IPS-20b (cell line): ENCODE measurements at regions not wholly inside any gene's neighbourhood (a gene's known extent, or its start where the extent isn't known, plus 50 kb on each side); places are given as distances from the start of the nearest gene placed in this dataset.
"Not testable (repeated sequence)": the region's sequence is repeated elsewhere in the genome, so short reads cannot be mapped to it uniquely, and the experiment has no call there.

Experiments
- H3K27ac ChIP-seq: one replicate; pipeline ENCODE4 v1.5.1; 2013; ENCODE audit warnings: low read length
- H3K27me3 ChIP-seq: 2 replicates; pipeline ENCODE4 v1.6.1; 2013; ENCODE audit warnings: mild to moderate bottlenecking, low read length, inconsistent platforms; ENCODE audit not compliant: insufficient read depth
- H3K36me3 ChIP-seq: 2 replicates; pipeline ENCODE4 v1.6.1; 2013; ENCODE audit warnings: low read depth, mild to moderate bottlenecking, inconsistent platforms, low read length, moderate library complexity; ENCODE audit not compliant: insufficient read depth
- H3K4me1 ChIP-seq: 2 replicates; pipeline ENCODE4 v1.6.1; 2013; ENCODE audit warnings: mild to moderate bottlenecking, control low read depth, inconsistent platforms, low read length, moderate library complexity; ENCODE audit not compliant: insufficient read depth
- H3K4me3 ChIP-seq: 2 replicates; pipeline ENCODE4 v1.5.1; 2013; ENCODE audit warnings: mild to moderate bottlenecking, low read length, inconsistent platforms
- H3K9ac ChIP-seq: 2 replicates; pipeline ENCODE4 v1.6.1; 2013; ENCODE audit warnings: low read depth, mild to moderate bottlenecking, inconsistent platforms, low read length, moderate library complexity
- H3K9me3 ChIP-seq: 2 replicates; pipeline ENCODE4 v1.6.1; 2013; ENCODE audit warnings: mild to moderate bottlenecking, low read depth, low read length, inconsistent platforms; ENCODE audit not compliant: insufficient read depth

- Histone ChIP-seq H3K27me3 (no peaks in the 10 kb centered on the region), H3K4me1 (no peaks in the 10 kb centered on the region)
Measured at GRCh38 chr12:29004066-29004935, 144.8 kb upstream of the FAR2 start.

GRCh38 chr12:29004936-29005304, 144.2 kb upstream of the FAR2 start:
- H3K27me3 ChIP-seq, result no peaks in the 10 kb centered on the region

More at GRCh38 chr12:29004066-29004935, 144.8 kb upstream of the FAR2 start:
- no peak overlapping the region for H3K9ac ChIP-seq
- H3K4me3 ChIP-seq, result no peak overlapping the region
- no peaks in the 10 kb centered on the region for H3K36me3 ChIP-seq
- no peaks in the 10 kb centered on the region for H3K9me3 ChIP-seq
- H3K27ac ChIP-seq, result no peak overlapping the region

GRCh38 chr12:29008786-29009185, 140.3 kb upstream of the FAR2 start:
- H3K36me3 ChIP-seq, result no peaks in the 10 kb centered on the region
- no peaks in the 10 kb centered on the region for H3K27me3 ChIP-seq
- no peaks in the 10 kb centered on the region for H3K9me3 ChIP-seq
- H3K9ac ChIP-seq, result no peak overlapping the region
- no peak overlapping the region for H3K27ac ChIP-seq
- no peak overlapping the region for H3K4me3 ChIP-seq
- no peaks in the 10 kb centered on the region for H3K4me1 ChIP-seq

More at GRCh38 chr12:29004936-29005304, 144.2 kb upstream of the FAR2 start:
- Histone ChIP-seq H3K36me3 (no peaks in the 10 kb centered on the region), H3K9me3 (no peaks in the 10 kb centered on the region), H3K4me3 (no peak overlapping the region), H3K4me1 (no peaks in the 10 kb centered on the region), H3K27ac (no peak overlapping the region), H3K9ac (no peak overlapping the region)

- no peak overlapping the region for H3K27ac ChIP-seq
- no peak overlapping the region for H3K9ac ChIP-seq
- H3K27me3 ChIP-seq, result no peaks in the 10 kb centered on the region
- H3K9me3 ChIP-seq, result no peaks in the 10 kb centered on the region
- no peaks in the 10 kb centered on the region for H3K36me3 ChIP-seq
- no peak overlapping the region for H3K4me3 ChIP-seq
- no peaks in the 10 kb centered on the region for H3K4me1 ChIP-seq
Measured at GRCh38 chr12:29012673-29013072, 136.4 kb upstream of the FAR2 start.

GRCh38 chr12:29017532-29017931, 131.5 kb upstream of the FAR2 start:
- not testable (repeated sequence) for H3K9ac ChIP-seq, H3K4me3 ChIP-seq, H3K4me1 ChIP-seq, H3K9me3 ChIP-seq, H3K27ac ChIP-seq, H3K36me3 ChIP-seq, H3K27me3 ChIP-seq

GRCh38 chr12:29023436-29024076, 125.5 kb upstream of the FAR2 start:
- H3K27me3 ChIP-seq, result no peaks in the 10 kb centered on the region
- H3K4me1 ChIP-seq, result peaks cover 6% of the 10 kb centered on the region; the same call in 1 of the 2 replicates
- no peak overlapping the region for H3K27ac ChIP-seq
- no peaks in the 10 kb centered on the region for H3K9me3 ChIP-seq
- no peak overlapping the region for H3K4me3 ChIP-seq
- H3K9ac ChIP-seq, result no peak overlapping the region
- no peaks in the 10 kb centered on the region for H3K36me3 ChIP-seq

GRCh38 chr12:29024117-29024516, 125.0 kb upstream of the FAR2 start:
- H3K4me1 ChIP-seq, result peaks cover 6% of the 10 kb centered on the region; the same call in 1 of the 2 replicates
- H3K27me3 ChIP-seq, result no peaks in the 10 kb centered on the region
- no peaks in the 10 kb centered on the region for H3K9me3 ChIP-seq
- H3K9ac ChIP-seq, result no peak overlapping the region
- no peaks in the 10 kb centered on the region for H3K36me3 ChIP-seq
- H3K4me3 ChIP-seq, result no peak overlapping the region
- no peak overlapping the region for H3K27ac ChIP-seq

GRCh38 chr12:29025937-29026336, 123.1 kb upstream of the FAR2 start:
- Histone ChIP-seq H3K9me3 (no peaks in the 10 kb centered on the region), H3K4me3 (no peak overlapping the region), H3K27me3 (no peaks in the 10 kb centered on the region), H3K36me3 (no peaks in the 10 kb centered on the region), H3K4me1 (peaks cover 6% of the 10 kb centered on the region; the same call in 1 of the 2 replicates), H3K9ac (no peak overlapping the region), H3K27ac (no peak overlapping the region)

- Histone ChIP-seq H3K27ac (no peak overlapping the region), H3K36me3 (no peaks in the 10 kb centered on the region), H3K9me3 (no peaks in the 10 kb centered on the region), H3K4me3 (no peak overlapping the region), H3K27me3 (no peaks in the 10 kb centered on the region), H3K9ac (no peak overlapping the region), H3K4me1 (peaks cover 6% of the 10 kb centered on the region; the same call in 1 of the 2 replicates)
Measured at GRCh38 chr12:29026419-29026818, 122.7 kb upstream of the FAR2 start.

GRCh38 chr12:29029484-29029883, 119.6 kb upstream of the FAR2 start:
- not testable (repeated sequence) for H3K9me3 ChIP-seq, H3K27me3 ChIP-seq, H3K4me1 ChIP-seq, H3K9ac ChIP-seq, H3K27ac ChIP-seq, H3K4me3 ChIP-seq, H3K36me3 ChIP-seq

- Histone ChIP-seq H3K27ac (no peak overlapping the region), H3K9ac (no peak overlapping the region), H3K36me3 (no peaks in the 10 kb centered on the region), H3K4me1 (no peaks in the 10 kb centered on the region), H3K27me3 (no peaks in the 10 kb centered on the region), H3K4me3 (no peak overlapping the region), H3K9me3 (no peaks in the 10 kb centered on the region)
Measured at GRCh38 chr12:29030006-29030405, 119.1 kb upstream of the FAR2 start.

- H3K4me3 ChIP-seq, result no peak overlapping the region
- H3K36me3 ChIP-seq, result no peaks in the 10 kb centered on the region
- H3K9me3 ChIP-seq, result no peaks in the 10 kb centered on the region
- no peak overlapping the region for H3K9ac ChIP-seq
- no peak overlapping the region for H3K27ac ChIP-seq
- H3K4me1 ChIP-seq, result no peaks in the 10 kb centered on the region
- no peaks in the 10 kb centered on the region for H3K27me3 ChIP-seq
Measured at GRCh38 chr12:29032446-29032845, 116.6 kb upstream of the FAR2 start.
